IMR-90 (cell line): ENCODE measurements at regions not wholly inside any gene's neighbourhood (a gene's known extent, or its start where the extent isn't known, plus 50 kb on each side); places are given as distances from the start of the nearest gene placed in this dataset.

Source experiments
- ATAC-seq: fragments of 200-7000 bp; cut with Tn5 transposase; 2 replicates; pipeline ENCODE4 v1.9.1; 2020; ENCODE audit warnings: low read depth, mild to moderate bottlenecking, moderate library complexity
- BruUV-seq: library from RNA; stranded (reverse); fragments of 400-500 nt; replicated peaks from 2 replicates; lab custom pipeline; 2021; lab: Mats Ljungman, UMichigan
- CTCF ChIA-PET: fragments of 300-600 bp; formaldehyde crosslinking; extraction: SDS; loops from one replicate; lab custom pipeline; 2021; ENCODE audit warnings: antibody characterized with exemption; lab: Yijun Ruan, JAX
- POLR2A ChIA-PET: fragments of 300-600 bp; sonication (Branson Sonifier 250); formaldehyde crosslinking; loops from one replicate; lab custom pipeline; 2022; ENCODE audit warnings: antibody characterized with exemption; ENCODE audit not compliant: unreplicated experiment; lab: Charles Lee
- DNase-seq: peaks from one replicate; pipeline ENCODE4 v3.0.0; 2013
- H2AFZ ChIP-seq: replicated peaks from 2 replicates; pipeline ENCODE3; 2013; ENCODE audit warnings: low read length, mild to moderate bottlenecking; ENCODE audit not compliant: poor library complexity
- H2AK5ac ChIP-seq: 2 replicates; pipeline ENCODE4 v1.6.1; 2013; ENCODE audit warnings: low read depth, low read length, inconsistent platforms
- H2AK9ac ChIP-seq: replicated peaks from 2 replicates; pipeline ENCODE3; 2013; ENCODE audit warnings: mild to moderate bottlenecking, low read depth, low read length, moderate library complexity; ENCODE audit not compliant: poor library complexity
- H2BK120ac ChIP-seq: 2 replicates; pipeline ENCODE4 v1.6.1; 2013; ENCODE audit warnings: low read depth, low read length, inconsistent platforms
- H2BK15ac ChIP-seq: 3 replicates; pipeline ENCODE4 v1.6.1; 2013; ENCODE audit warnings: low read depth, low read length, inconsistent platforms
- H2BK20ac ChIP-seq: 2 replicates; pipeline ENCODE4 v1.6.1; 2013; ENCODE audit warnings: low read depth, mild to moderate bottlenecking, inconsistent platforms, low read length, moderate library complexity
- H2BK5ac ChIP-seq: 2 replicates; pipeline ENCODE4 v1.6.1; 2013; ENCODE audit warnings: mild to moderate bottlenecking, low read depth, low read length, inconsistent platforms; ENCODE audit not compliant: poor library complexity, severe bottlenecking
- H3K14ac ChIP-seq: replicated peaks from 2 replicates; pipeline ENCODE4 v1.6.1; 2013; ENCODE audit warnings: low read depth, low read length, inconsistent platforms
- H3K18ac ChIP-seq: 2 replicates; pipeline ENCODE4 v1.6.1; 2013; ENCODE audit warnings: low read depth, low read length, control low read depth
- H3K23ac ChIP-seq: 2 replicates; pipeline ENCODE4 v1.6.1; 2013; ENCODE audit warnings: low read depth, low read length, inconsistent platforms
- H3K27ac ChIP-seq: 2 replicates; pipeline ENCODE4 v1.5.1; 2013; ENCODE audit warnings: mild to moderate bottlenecking, control low read depth, low read length; ENCODE audit not compliant: insufficient read depth
- H3K27me3 ChIP-seq: 2 replicates; pipeline ENCODE4 v1.6.1; 2013; ENCODE audit warnings: low read length; ENCODE audit not compliant: control insufficient read depth, insufficient read depth
- H3K36me3 ChIP-seq: 2 replicates; pipeline ENCODE4 v1.6.1; 2013; ENCODE audit warnings: low read length, mixed read lengths; ENCODE audit not compliant: control insufficient read depth, insufficient read depth
- H3K4ac ChIP-seq: 2 replicates; pipeline ENCODE4 v1.6.1; 2013; ENCODE audit warnings: low read depth, low read length, inconsistent platforms
- H3K4me1 ChIP-seq: 2 replicates; pipeline ENCODE4 v1.6.1; 2013; ENCODE audit warnings: low read length, mixed read lengths; ENCODE audit not compliant: control insufficient read depth, insufficient read depth
- H3K4me2 ChIP-seq: 2 replicates; pipeline ENCODE4 v1.6.1; 2013; ENCODE audit warnings: low read depth, mild to moderate bottlenecking, control low read depth, low read length, moderate library complexity
- H3K4me3 ChIP-seq: 2 replicates; pipeline ENCODE4 v1.5.1; 2013; ENCODE audit warnings: low read depth, mild to moderate bottlenecking, control low read depth, low read length, moderate library complexity; ENCODE audit not compliant: insufficient read depth
- H3K56ac ChIP-seq: 2 replicates; pipeline ENCODE4 v1.6.1; 2013; ENCODE audit warnings: low read length, inconsistent platforms; ENCODE audit not compliant: insufficient read depth; ENCODE audit errors: extremely low read depth
- H3K79me1 ChIP-seq, 2 experiments: 2 replicates each; pipeline ENCODE4 v1.6.1; 2013; ENCODE audit warnings: low read length in 2 of 2, inconsistent platforms in 1 of 2, low read depth in 1 of 2
- H3K9ac ChIP-seq: 2 replicates; pipeline ENCODE4 v1.6.1; 2013; ENCODE audit warnings: low read depth, low read length, control low read depth
- H3K9me1 ChIP-seq: 2 replicates; pipeline ENCODE4 v1.6.1; 2013; ENCODE audit warnings: low read length, inconsistent platforms; ENCODE audit not compliant: insufficient read depth
- H3K9me3 ChIP-seq: 2 replicates; pipeline ENCODE4 v1.6.1; 2013; ENCODE audit warnings: low read length; ENCODE audit not compliant: control insufficient read depth, insufficient read depth
- H4K20me1 ChIP-seq: 2 replicates; pipeline ENCODE4 v1.6.1; 2013; ENCODE audit warnings: low read length, inconsistent platforms; ENCODE audit not compliant: insufficient read depth
- H4K5ac ChIP-seq: 2 replicates; pipeline ENCODE4 v1.6.1; 2013; ENCODE audit warnings: mild to moderate bottlenecking, low read depth, low read length, control low read depth
- H4K8ac ChIP-seq, 2 experiments: 2 replicates each; pipeline ENCODE4 v1.6.1; 2013; ENCODE audit warnings: low read depth in 2 of 2, low read length in 2 of 2, control low read depth in 1 of 2, inconsistent platforms in 1 of 2
- H4K91ac ChIP-seq: 2 replicates; pipeline ENCODE4 v1.6.1; 2013; ENCODE audit warnings: low read depth, low read length, inconsistent platforms; ENCODE audit not compliant: insufficient read depth
- BHLHE40 ChIP-seq: fragments of 150-350 bp; IDR thresholded peaks from 2 replicates; pipeline ENCODE4 v1.6.1; 2016; ENCODE audit warnings: mild to moderate bottlenecking, low read depth, low read length
- CEBPB ChIP-seq: IDR thresholded peaks from 2 replicates; pipeline ENCODE4 v1.6.1; 2012; ENCODE audit warnings: low read depth, low read length, improper control_type of control experiment
- CHD1 ChIP-seq: IDR thresholded peaks from 2 replicates; pipeline ENCODE4 v1.6.1; 2012; ENCODE audit warnings: low read depth, low read length, improper control_type of control experiment
- MAFK ChIP-seq: IDR thresholded peaks from 2 replicates; pipeline ENCODE4 v1.6.1; 2012; ENCODE audit warnings: low read depth, low read length, improper control_type of control experiment
- SMC3 ChIP-seq: fragments of 150-350 bp; IDR thresholded peaks from 2 replicates; pipeline ENCODE4 v1.6.1; 2016; ENCODE audit warnings: low read depth, mild to moderate bottlenecking, antibody characterized with exemption, low read length, moderate library complexity
- WGBS, 2 experiments: methylation state at CpG; one replicate each; pipeline versions ENCODE4 v1.1.5 to v1.1.7; 2013; ENCODE audit warnings: missing lambda C conversion rate in 2 of 2; ENCODE audit not compliant: insufficient read length in 1 of 2; ENCODE audit errors: extremely low coverage in 2 of 2; 5-methylcytosine and 5-hydroxymethylcytosine counted together
- dilution Hi-C: fragments of 300-500 bp; cut with HindIII; formaldehyde crosslinking; loops from one replicate; pipeline ENCODE4 v1.14.3; 2018; ENCODE audit warnings: low sequenced_read_pairs; ENCODE audit not compliant: unreplicated experiment
- in situ Hi-C: fragments of 300-500 bp; cut with MboI; formaldehyde crosslinking; loops from 3 replicates; pipeline ENCODE4 v1.14.3; 2019; ENCODE audit warnings: low sequenced_read_pairs, inconsistent platforms, mixed read lengths
- intact Hi-C: fragments of 100-400 bp; cut with micrococcal nuclease; formaldehyde crosslinking; loops from 2 replicates; pipeline ENCODE4 v1.10.0; 2022

DNA sequence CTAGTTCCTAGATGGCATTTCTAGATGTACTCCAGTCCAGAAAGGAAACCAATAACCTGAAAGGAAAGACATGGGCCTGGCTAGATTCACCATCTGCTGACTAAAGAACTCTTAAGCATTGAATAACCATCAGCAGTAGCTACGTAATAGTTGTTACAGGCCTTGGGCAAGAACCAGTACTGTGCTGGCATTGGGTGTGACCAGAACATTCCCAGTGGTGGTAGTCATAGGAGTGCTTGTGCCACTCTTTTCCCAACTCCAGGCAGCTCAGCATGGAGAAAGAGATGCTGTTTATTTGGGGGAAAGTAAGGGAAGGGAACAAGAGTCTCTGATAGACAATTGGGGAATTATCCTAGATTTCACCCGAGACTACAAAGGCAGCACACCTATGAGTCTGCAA is 333.3 kb downstream of the SLC16A7 start:
- Histone ChIP-seq H3K36me3 (no peaks in the 10 kb centered on the region), H3K4me3 (no peak overlapping the region), H2BK5ac (no peak overlapping the region), H4K5ac (no peak overlapping the region), H2AK9ac (no peak overlapping the region), H4K91ac (no peak overlapping the region), H3K9me1 (no peaks in the 10 kb centered on the region), H2AK5ac (no peak overlapping the region), H3K56ac (no peak overlapping the region), H3K27me3 (no peaks in the 10 kb centered on the region), H4K8ac (no peak overlapping the region), H3K4ac (no peak overlapping the region), H3K9ac (no peak overlapping the region), H3K18ac (no peak overlapping the region), H4K20me1 (no peaks in the 10 kb centered on the region), H3K79me1 (no peaks in the 10 kb centered on the region), H3K4me2 (no peak overlapping the region), H2BK120ac (no peak overlapping the region), H3K27ac (no peak overlapping the region), H3K23ac (no peak overlapping the region), H2AFZ (no peak overlapping the region), H2BK15ac (no peak overlapping the region), H3K9me3 (no peaks in the 10 kb centered on the region), H3K14ac (no peak overlapping the region), H3K4me1 (no peaks in the 10 kb centered on the region), H2BK20ac (no peak overlapping the region)
- ATAC-seq (peak; percentile 61), DNase-seq (peak; percentile 18)
- intact Hi-C loops, result no loop called here
- dilution Hi-C loops, result no loop called here
- no TSS peak for BruUV-seq
- WGBS, 2 experiments, result no CpG with 5 or more reads among the region's 2 CpGs
- ChIA-PET CTCF (no interaction called here), POLR2A (no interaction called here)
- in situ Hi-C loops, result no loop called here
- no peak for TF ChIP-seq BHLHE40
- no peak for TF ChIP-seq SMC3
- no peak for TF ChIP-seq MAFK
- TF ChIP-seq CEBPB, result 0 out of 2 replicates have a peak, but pooled peaks have one; percentile 6
- TF ChIP-seq CHD1, result no peak
